ENCODE measurements at regions not wholly inside any gene's neighbourhood (a gene's known extent, or its start where the extent isn't known, plus 50 kb on each side); places are given as distances from the start of the nearest gene placed in this dataset.

GRCh38 chr2:216261042-216261537, 111.2 kb downstream of the MARCHF4 start:
- TF ChIP-seq SIN3A (IDR thresholded peaks at IDR 0.05; ENCODE audit: borderline replicate concordance, insufficient read depth, low read length) (no peak), TAF1 (IDR thresholded peaks at IDR 0.05; ENCODE audit: borderline replicate concordance, insufficient read depth, low read length) (no peak), FOXP2 (optimal IDR thresholded peaks at IDR 0.05; ENCODE audit: borderline replicate concordance, extremely low read depth, extremely low read length, insufficient read depth) (no peak), POLR2AphosphoS5 (IDR thresholded peaks at IDR 0.05; ENCODE audit: low read depth, low read length) (no peak)
- TF ChIP-seq, protein P1, sequence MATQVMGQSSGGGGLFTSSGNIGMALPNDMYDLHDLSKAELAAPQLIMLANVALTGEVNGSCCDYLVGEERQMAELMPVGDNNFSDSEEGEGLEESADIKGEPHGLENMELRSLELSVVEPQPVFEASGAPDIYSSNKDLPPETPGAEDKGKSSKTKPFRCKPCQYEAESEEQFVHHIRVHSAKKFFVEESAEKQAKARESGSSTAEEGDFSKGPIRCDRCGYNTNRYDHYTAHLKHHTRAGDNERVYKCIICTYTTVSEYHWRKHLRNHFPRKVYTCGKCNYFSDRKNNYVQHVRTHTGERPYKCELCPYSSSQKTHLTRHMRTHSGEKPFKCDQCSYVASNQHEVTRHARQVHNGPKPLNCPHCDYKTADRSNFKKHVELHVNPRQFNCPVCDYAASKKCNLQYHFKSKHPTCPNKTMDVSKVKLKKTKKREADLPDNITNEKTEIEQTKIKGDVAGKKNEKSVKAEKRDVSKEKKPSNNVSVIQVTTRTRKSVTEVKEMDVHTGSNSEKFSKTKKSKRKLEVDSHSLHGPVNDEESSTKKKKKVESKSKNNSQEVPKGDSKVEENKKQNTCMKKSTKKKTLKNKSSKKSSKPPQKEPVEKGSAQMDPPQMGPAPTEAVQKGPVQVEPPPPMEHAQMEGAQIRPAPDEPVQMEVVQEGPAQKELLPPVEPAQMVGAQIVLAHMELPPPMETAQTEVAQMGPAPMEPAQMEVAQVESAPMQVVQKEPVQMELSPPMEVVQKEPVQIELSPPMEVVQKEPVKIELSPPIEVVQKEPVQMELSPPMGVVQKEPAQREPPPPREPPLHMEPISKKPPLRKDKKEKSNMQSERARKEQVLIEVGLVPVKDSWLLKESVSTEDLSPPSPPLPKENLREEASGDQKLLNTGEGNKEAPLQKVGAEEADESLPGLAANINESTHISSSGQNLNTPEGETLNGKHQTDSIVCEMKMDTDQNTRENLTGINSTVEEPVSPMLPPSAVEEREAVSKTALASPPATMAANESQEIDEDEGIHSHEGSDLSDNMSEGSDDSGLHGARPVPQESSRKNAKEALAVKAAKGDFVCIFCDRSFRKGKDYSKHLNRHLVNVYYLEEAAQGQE (IDR thresholded peaks at IDR 0.05; ENCODE audit: insufficient read depth in 1 of 2, low read depth in 2 of 2, low read length in 2 of 2): no peak

DNA sequence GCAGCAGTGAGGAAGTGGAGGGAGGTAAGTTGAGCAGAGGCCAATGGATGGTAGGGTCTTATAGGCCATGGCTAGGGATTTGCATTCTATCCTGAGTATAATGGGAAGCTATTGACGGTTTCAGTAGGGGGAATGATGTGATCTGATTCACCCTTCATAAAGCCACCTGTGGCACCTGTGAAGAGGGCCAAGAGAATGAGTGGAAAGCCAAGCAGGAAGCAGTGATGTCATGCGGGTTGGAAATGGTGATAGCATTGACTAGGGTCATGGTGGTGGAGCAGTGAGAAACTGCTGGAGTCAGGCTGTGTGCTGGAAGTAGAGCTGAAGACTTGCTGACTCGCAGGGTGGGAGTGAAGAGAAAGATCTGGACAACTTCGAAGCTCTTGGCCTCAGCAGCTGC, 111.7 kb downstream of the MARCHF4 start:
- TF ChIP-seq FOXP2 (optimal IDR thresholded peaks at IDR 0.05; ENCODE audit: borderline replicate concordance, extremely low read depth, extremely low read length, insufficient read depth) (no peak), SIN3A (IDR thresholded peaks at IDR 0.05; ENCODE audit: borderline replicate concordance, insufficient read depth, low read length) (no peak), POLR2AphosphoS5 (IDR thresholded peaks at IDR 0.05; ENCODE audit: low read depth, low read length) (no peak), TAF1 (IDR thresholded peaks at IDR 0.05; ENCODE audit: borderline replicate concordance, insufficient read depth, low read length) (no peak)
- TF ChIP-seq, protein P1 (IDR thresholded peaks at IDR 0.05; ENCODE audit: insufficient read depth in 1 of 2, low read depth in 2 of 2, low read length in 2 of 2): no peak

DNA sequence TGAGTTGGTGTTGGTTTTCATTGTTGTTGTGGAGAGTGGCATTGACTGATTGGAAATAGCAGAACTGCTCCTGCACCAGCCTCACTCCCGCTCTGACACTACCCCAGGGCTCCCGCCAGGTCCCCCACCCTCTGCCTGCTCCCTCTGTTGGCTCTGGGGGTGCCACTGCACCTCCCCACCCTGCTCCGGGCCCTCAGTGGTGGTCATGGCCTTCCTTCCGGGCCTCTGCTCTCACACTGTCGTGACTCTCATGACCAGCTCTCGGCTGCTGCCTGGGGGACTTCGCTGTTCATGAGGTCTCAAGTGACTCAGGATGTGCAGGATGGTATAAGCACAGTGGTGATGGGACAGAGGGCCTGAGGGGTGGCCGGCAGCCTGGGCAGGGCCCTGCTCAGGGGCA, 113.2 kb downstream of the MARCHF4 start:
- no peak for TF ChIP-seq SIN3A (IDR thresholded peaks at IDR 0.05; ENCODE audit: borderline replicate concordance, insufficient read depth, low read length)
- TF ChIP-seq POLR2AphosphoS5 (IDR thresholded peaks at IDR 0.05; ENCODE audit: low read depth, low read length): no peak
- TF ChIP-seq FOXP2 (optimal IDR thresholded peaks at IDR 0.05; ENCODE audit: borderline replicate concordance, extremely low read depth, extremely low read length, insufficient read depth): no peak
- TF ChIP-seq, protein P1 (IDR thresholded peaks at IDR 0.05; ENCODE audit: insufficient read depth in 1 of 2, low read depth in 2 of 2, low read length in 2 of 2): no peak
- TF ChIP-seq TAF1 (IDR thresholded peaks at IDR 0.05; ENCODE audit: borderline replicate concordance, insufficient read depth, low read length): no peak

GRCh38 chr2:216257089-216257488, 115.2 kb downstream of the MARCHF4 start:
- TF ChIP-seq TAF1 (IDR thresholded peaks at IDR 0.05; ENCODE audit: borderline replicate concordance, insufficient read depth, low read length): no peak
- no peak for TF ChIP-seq POLR2AphosphoS5 (IDR thresholded peaks at IDR 0.05; ENCODE audit: low read depth, low read length)
- TF ChIP-seq, protein P1 (IDR thresholded peaks at IDR 0.05; ENCODE audit: insufficient read depth in 1 of 2, low read depth in 2 of 2, low read length in 2 of 2): no peak
- no peak for TF ChIP-seq SIN3A (IDR thresholded peaks at IDR 0.05; ENCODE audit: borderline replicate concordance, insufficient read depth, low read length)
- TF ChIP-seq FOXP2 (optimal IDR thresholded peaks at IDR 0.05; ENCODE audit: borderline replicate concordance, extremely low read depth, extremely low read length, insufficient read depth): no peak

Data from PFSK-1 (cell line).